ENCODE measurements at regions not wholly inside any gene's neighbourhood (a gene's known extent, or its start where the extent isn't known, plus 50 kb on each side); places are given as distances from the start of the nearest gene placed in this dataset.

DNA sequence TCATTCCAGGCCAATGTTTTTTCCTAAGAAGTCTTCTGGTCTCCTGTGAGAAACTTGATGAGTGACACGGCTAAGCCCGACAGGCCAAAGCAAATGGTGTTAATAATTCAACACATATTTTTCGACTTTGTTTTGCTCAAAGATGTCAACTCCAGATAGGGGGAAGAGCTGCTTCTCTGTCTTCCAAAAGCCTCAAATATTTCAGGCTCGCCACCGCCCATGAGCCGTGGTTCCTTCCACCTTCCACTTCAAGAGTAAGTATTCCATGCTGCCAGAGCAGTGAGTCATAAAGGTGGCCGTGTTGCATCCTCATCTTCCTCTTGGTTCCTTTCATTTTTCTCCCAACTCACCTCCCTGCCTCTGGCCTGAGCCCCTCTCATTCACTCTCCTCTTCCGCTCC lies 272.6 kb downstream of the EFNB2 start:
- no peak for DNase-seq (ENCODE audit: low read depth in 1 of 2, low spot score in 1 of 2)
- Histone ChIP-seq H3K9me3 (ENCODE audit: low read depth) (no peaks in the 10 kb centered on the region), H3K27ac (no peak overlapping the region), H3K27me3 (no peaks in the 10 kb centered on the region), H3K36me3 (no peaks in the 10 kb centered on the region), H3K4me1 (ENCODE audit: low read depth) (no peaks in the 10 kb centered on the region), H3K4me3 (no peak overlapping the region)
- TF ChIP-seq, protein P1, sequence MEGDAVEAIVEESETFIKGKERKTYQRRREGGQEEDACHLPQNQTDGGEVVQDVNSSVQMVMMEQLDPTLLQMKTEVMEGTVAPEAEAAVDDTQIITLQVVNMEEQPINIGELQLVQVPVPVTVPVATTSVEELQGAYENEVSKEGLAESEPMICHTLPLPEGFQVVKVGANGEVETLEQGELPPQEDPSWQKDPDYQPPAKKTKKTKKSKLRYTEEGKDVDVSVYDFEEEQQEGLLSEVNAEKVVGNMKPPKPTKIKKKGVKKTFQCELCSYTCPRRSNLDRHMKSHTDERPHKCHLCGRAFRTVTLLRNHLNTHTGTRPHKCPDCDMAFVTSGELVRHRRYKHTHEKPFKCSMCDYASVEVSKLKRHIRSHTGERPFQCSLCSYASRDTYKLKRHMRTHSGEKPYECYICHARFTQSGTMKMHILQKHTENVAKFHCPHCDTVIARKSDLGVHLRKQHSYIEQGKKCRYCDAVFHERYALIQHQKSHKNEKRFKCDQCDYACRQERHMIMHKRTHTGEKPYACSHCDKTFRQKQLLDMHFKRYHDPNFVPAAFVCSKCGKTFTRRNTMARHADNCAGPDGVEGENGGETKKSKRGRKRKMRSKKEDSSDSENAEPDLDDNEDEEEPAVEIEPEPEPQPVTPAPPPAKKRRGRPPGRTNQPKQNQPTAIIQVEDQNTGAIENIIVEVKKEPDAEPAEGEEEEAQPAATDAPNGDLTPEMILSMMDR (IDR thresholded peaks at IDR 0.05; ENCODE audit: low read depth, low read length), result no peak

DNA sequence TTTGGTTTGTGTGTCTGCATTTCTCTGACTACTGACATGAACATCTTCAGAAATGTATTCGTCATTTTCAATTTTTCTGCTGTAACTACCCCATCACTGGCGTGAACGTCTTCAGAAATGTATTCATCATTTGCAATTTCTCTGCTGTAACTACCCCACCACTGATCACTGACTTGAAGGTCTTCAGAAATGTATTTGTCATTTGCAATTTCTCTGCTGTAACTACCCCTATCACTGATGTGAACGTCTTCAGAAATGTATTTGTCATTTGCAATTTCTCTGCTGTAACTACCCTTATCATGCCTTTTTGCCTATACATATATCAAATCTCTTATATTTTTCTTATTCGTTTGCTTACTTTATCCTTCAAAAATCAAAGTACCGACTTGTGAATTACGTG lies 274.0 kb downstream of the EFNB2 start:
- H3K4me1 ChIP-seq (ENCODE audit: low read depth), result no peaks in the 10 kb centered on the region
- H3K27ac ChIP-seq, result no peak overlapping the region
- H3K27me3 ChIP-seq, result no peaks in the 10 kb centered on the region
- DNase-seq (ENCODE audit: low read depth in 1 of 2, low spot score in 1 of 2), result no peak
- H3K4me3 ChIP-seq, result no peak overlapping the region
- no peaks in the 10 kb centered on the region for H3K9me3 ChIP-seq (ENCODE audit: low read depth)
- TF ChIP-seq, protein P1 (IDR thresholded peaks at IDR 0.05; ENCODE audit: low read depth, low read length), result no peak
- no peaks in the 10 kb centered on the region for H3K36me3 ChIP-seq

DNA sequence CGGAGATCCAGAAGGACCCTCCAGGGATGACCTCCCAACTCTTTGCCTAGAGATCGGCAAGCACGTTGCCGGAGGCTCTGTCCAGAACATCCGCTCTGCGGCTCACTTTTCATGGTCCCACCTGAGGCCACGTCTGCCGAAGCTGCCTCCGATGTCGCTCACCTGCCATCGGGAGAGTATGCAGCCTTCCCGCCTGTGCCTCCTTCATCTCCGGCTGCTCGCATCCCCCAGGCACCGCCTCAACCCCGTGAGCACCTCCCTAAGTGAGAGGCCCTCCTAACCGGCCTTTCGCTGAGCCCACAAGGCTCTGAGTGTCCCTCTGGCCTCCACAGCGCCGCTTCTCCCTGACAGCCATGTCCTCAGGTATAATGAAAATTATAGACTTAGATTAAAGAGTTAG lies 275.1 kb downstream of the EFNB2 start:
- no peaks in the 10 kb centered on the region for H3K4me1 ChIP-seq (ENCODE audit: low read depth)
- TF ChIP-seq, protein P1 (IDR thresholded peaks at IDR 0.05; ENCODE audit: low read depth, low read length), result no peak

DNA sequence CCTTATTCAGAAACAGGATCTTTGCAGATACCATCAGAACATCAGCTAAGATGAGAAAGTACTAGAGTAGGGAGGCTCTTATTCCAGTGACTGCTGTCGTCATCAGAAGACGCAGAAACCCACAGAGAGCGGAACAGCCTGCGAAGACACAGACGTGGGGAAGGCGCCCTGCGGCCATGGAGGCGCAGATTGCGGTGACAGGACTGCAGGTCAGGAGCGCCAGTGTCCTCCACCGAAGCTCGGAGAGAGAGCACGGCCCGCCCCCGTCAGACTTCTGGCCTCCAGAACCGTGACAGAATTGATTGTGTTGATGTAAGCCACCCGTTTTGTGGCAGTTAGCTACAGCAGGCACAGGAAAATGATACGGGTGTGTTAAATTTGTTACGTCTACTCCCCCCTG lies 275.5 kb downstream of the EFNB2 start:
- no peaks in the 10 kb centered on the region for H3K9me3 ChIP-seq (ENCODE audit: low read depth)
- TF ChIP-seq, protein P1 (IDR thresholded peaks at IDR 0.05; ENCODE audit: low read depth, low read length), result no peak
- no peaks in the 10 kb centered on the region for H3K36me3 ChIP-seq
- no peak for DNase-seq (ENCODE audit: low read depth in 1 of 2, low spot score in 1 of 2)
- H3K27me3 ChIP-seq, result no peaks in the 10 kb centered on the region
- H3K4me3 ChIP-seq, result no peak overlapping the region
- H3K27ac ChIP-seq, result no peak overlapping the region
- no peaks in the 10 kb centered on the region for H3K4me1 ChIP-seq (ENCODE audit: low read depth)

More for the DNA sequence above, 275.1 kb downstream of the EFNB2 start:
- no peak overlapping the region for H3K4me3 ChIP-seq
- H3K27me3 ChIP-seq, result no peaks in the 10 kb centered on the region
- H3K36me3 ChIP-seq, result no peaks in the 10 kb centered on the region
- no peak overlapping the region for H3K27ac ChIP-seq
- no peak for DNase-seq (ENCODE audit: low read depth in 1 of 2, low spot score in 1 of 2)
- no peaks in the 10 kb centered on the region for H3K9me3 ChIP-seq (ENCODE audit: low read depth)

DNA sequence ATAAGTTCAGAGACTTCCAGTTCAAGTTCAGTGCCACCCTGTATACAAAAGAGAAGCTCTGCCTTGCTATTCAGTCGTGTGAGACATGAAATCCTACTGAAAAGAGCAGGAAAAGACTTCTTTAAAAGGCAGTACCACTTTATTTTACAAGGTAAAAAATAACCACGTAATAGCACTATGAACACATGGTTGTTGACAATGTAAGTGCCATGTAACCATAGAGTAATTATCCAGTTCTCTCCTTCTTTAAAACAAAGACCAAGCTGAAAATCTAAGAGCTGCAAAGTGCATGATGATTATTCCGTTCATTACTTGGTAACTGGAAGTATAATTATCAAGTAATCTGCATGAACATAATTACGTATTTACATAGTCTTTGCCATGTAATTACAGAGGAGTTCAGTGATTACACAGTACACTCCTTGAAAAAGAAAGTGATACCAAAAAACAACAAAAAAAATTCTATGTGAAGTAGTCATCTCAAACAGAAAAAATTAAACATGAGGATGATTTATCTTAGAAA lies 288.7 kb downstream of the EFNB2 start:
- Histone ChIP-seq H3K4me3 (no peak overlapping the region), H3K4me1 (ENCODE audit: low read depth) (no peaks in the 10 kb centered on the region), H3K27me3 (no peaks in the 10 kb centered on the region), H3K27ac (no peak overlapping the region), H3K36me3 (no peaks in the 10 kb centered on the region), H3K9me3 (ENCODE audit: low read depth) (no peaks in the 10 kb centered on the region)
- TF ChIP-seq, protein P1 (IDR thresholded peaks at IDR 0.05; ENCODE audit: low read depth, low read length), result no peak
- no peak for DNase-seq (ENCODE audit: low read depth in 1 of 2, low spot score in 1 of 2)

DNA sequence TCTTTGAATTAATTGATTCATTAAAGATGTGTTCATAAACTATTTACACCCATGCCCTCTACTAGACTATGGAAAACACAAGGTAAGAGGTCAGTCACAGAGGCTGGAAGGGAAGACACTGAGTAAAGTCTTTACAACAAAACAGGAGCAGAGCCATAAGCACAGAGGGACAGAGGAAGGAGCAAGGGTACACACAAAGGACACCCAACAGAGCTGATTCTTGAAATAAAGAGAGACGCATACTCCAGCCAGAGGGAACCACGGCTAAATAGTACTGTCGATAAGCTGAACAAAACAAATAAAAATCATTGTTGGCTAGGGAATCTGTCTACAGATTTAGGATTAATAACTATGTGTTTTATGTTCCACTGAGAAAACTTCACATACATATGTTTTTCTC lies 289.2 kb downstream of the EFNB2 start:
- H3K9me3 ChIP-seq (ENCODE audit: low read depth), result no peaks in the 10 kb centered on the region
- H3K27ac ChIP-seq, result no peak overlapping the region
- TF ChIP-seq, protein P1 (IDR thresholded peaks at IDR 0.05; ENCODE audit: low read depth, low read length), result no peak
- no peaks in the 10 kb centered on the region for H3K36me3 ChIP-seq
- DNase-seq (ENCODE audit: low read depth in 1 of 2, low spot score in 1 of 2), result no peak
- no peaks in the 10 kb centered on the region for H3K4me1 ChIP-seq (ENCODE audit: low read depth)
- no peak overlapping the region for H3K4me3 ChIP-seq
- no peaks in the 10 kb centered on the region for H3K27me3 ChIP-seq

Measured in cardiac muscle cell (in vitro differentiated cells and primary cell).